K562 (cell line): ENCODE measurements at regions not wholly inside any gene's neighbourhood (a gene's known extent, or its start where the extent isn't known, plus 50 kb on each side); places are given as distances from the start of the nearest gene placed in this dataset.

Experiments
- ATAC-seq: fragments of 200-7000 bp; cut with Tn5 transposase; 3 replicates; pipeline ENCODE4 v1.9.1; 2020; ENCODE audit warnings: moderate library complexity
- BruUV-seq: library from RNA; stranded (reverse); fragments of 400-500 nt; replicated peaks from 2 replicates; lab custom pipeline; 2021; lab: Mats Ljungman, UMichigan
- CTCF ChIA-PET: fragments of 300-600 bp; formaldehyde crosslinking; extraction: SDS; loops from one replicate; lab custom pipeline; 2021; ENCODE audit warnings: low intra/inter-chr PET ratio; lab: Yijun Ruan, JAX
- POLR2A ChIA-PET: fragments of 300-600, 350-650 bp; sonication (Branson Sonifier 250); formaldehyde crosslinking; extraction: SDS; loops from one replicate; lab custom pipeline; 2021; ENCODE audit warnings: antibody characterized with exemption, inconsistent platforms; lab: Yijun Ruan, JAX
- DNase-seq, 4 experiments: peaks; one replicate each; pipeline versions ENCODE4 v3.0.0 to v3.0.0-alpha.2; 2011 to 2018; ENCODE audit warnings: low spot score in 3 of 4, mixed read lengths in 3 of 4; ENCODE audit errors: extremely low read depth in 1 of 4
- FAIRE-seq: peaks from 2 replicates; lab custom pipeline; 2011; peaks lifted over from hg19 to GRCh38; lab: Jason Lieb, UNC
- H2AFZ ChIP-seq: 2 replicates; pipeline ENCODE4 v1.6.0; 2011; ENCODE audit warnings: low read depth, low read length, control low read depth, inconsistent platforms
- H3K27ac ChIP-seq: fragments of 200-600 bp; 3 replicates; pipeline ENCODE4 v1.8.0; 2011; ENCODE audit warnings: low read depth, mild to moderate bottlenecking, control low read depth, inconsistent platforms, low read length, moderate library complexity, mixed read lengths; ENCODE audit errors: extremely low read depth
- H3K27me3 ChIP-seq, 2 experiments: fragments of 300-600 bp in 1 of 2; 2 replicates in 1 of 2; 3 replicates in 1 of 2; pipeline versions ENCODE4 v1.6.0 to v1.8.0; 2011; ENCODE audit warnings: inconsistent platforms in 2 of 2, low read length in 2 of 2, mild to moderate bottlenecking in 1 of 2, mixed read lengths in 1 of 2, moderate library complexity in 1 of 2; ENCODE audit not compliant: control insufficient read depth in 2 of 2, insufficient read depth in 2 of 2
- H3K36me3 ChIP-seq: fragments of 300-600 bp; 3 replicates; pipeline ENCODE4 v1.8.0; 2011; ENCODE audit warnings: mild to moderate bottlenecking, low read length, inconsistent platforms; ENCODE audit not compliant: control insufficient read depth, insufficient read depth
- H3K4me1 ChIP-seq, 2 experiments: fragments of 200-600 bp in 1 of 2; replicated peaks in 1 of 2; 2 replicates in 1 of 2; 3 replicates in 1 of 2; pipeline versions ENCODE4 v1.5.1 to v1.8.0; 2011; ENCODE audit warnings: inconsistent platforms in 2 of 2, low read length in 2 of 2, mild to moderate bottlenecking in 1 of 2, mixed read lengths in 1 of 2, moderate library complexity in 1 of 2; ENCODE audit not compliant: control insufficient read depth in 2 of 2, insufficient read depth in 2 of 2
- H3K4me2 ChIP-seq: 2 replicates; pipeline ENCODE4 v1.6.1; 2011; ENCODE audit warnings: low read length, control low read depth, inconsistent platforms, mixed read lengths; ENCODE audit not compliant: insufficient read depth
- H3K4me3 ChIP-seq: fragments of 200-600 bp; sonication (generic), shearing (Covaris generic); 2 replicates; pipeline ENCODE4 v1.5.1; 2016; ENCODE audit warnings: control low read depth, inconsistent platforms
- H3K79me2 ChIP-seq: fragments of 200-600 bp; 3 replicates; pipeline ENCODE4 v1.8.0; 2011; ENCODE audit warnings: low read length, inconsistent platforms; ENCODE audit not compliant: control insufficient read depth, insufficient read depth
- H3K9ac ChIP-seq, 2 experiments: 2 replicates each; pipeline versions ENCODE4 v1.6.0 to v1.6.1; 2011; ENCODE audit warnings: low read depth in 2 of 2, low read length in 2 of 2, control low read depth in 1 of 2, inconsistent platforms in 1 of 2, mild to moderate bottlenecking in 1 of 2, mixed read lengths in 1 of 2; ENCODE audit not compliant: insufficient read depth in 1 of 2
- H3K9me1 ChIP-seq: one replicate; pipeline ENCODE4 v1.6.0; 2011; ENCODE audit warnings: inconsistent platforms, mild to moderate bottlenecking, low read length, moderate library complexity; ENCODE audit not compliant: control insufficient read depth, insufficient read depth
- H3K9me3 ChIP-seq: replicated peaks from 2 replicates; pipeline ENCODE4 v1.5.1; 2011; ENCODE audit warnings: low read depth, low read length, inconsistent platforms; ENCODE audit not compliant: control insufficient read depth, insufficient read depth
- H4K20me1 ChIP-seq: replicated peaks from 2 replicates; pipeline ENCODE4 v1.6.1; 2011; ENCODE audit warnings: low read length, inconsistent platforms, mixed read lengths; ENCODE audit not compliant: control insufficient read depth, insufficient read depth
- ARHGAP35 ChIP-seq: fragments of 450-650 bp; IDR thresholded peaks from 2 replicates; pipeline ENCODE4 v1.6.1; 2018; ENCODE audit not compliant: partially characterized antibody
- CREB5 ChIP-seq: fragments of 250-450 bp; sonication (Bioruptor Pico); IDR thresholded peaks from 2 replicates; pipeline ENCODE4 v1.5.0; 2020; ENCODE audit warnings: mild to moderate bottlenecking
- ESRRB ChIP-seq: fragments of 250-450 bp; sonication (Bioruptor Pico); IDR thresholded peaks from 2 replicates; pipeline ENCODE4 v1.5.0; 2020; ENCODE audit warnings: mild to moderate bottlenecking, moderate library complexity, borderline replicate concordance
- HBP1 ChIP-seq: fragments of 450-650 bp; formaldehyde crosslinking; IDR thresholded peaks from 2 replicates; pipeline ENCODE4 v1.4.0; 2022; ENCODE audit warnings: missing genetic modification characterization
- JUN ChIP-seq, 2 experiments: sonication (generic) in 1 of 2; formaldehyde crosslinking in 1 of 2; IDR thresholded peaks; 2 replicates each; pipeline versions ENCODE4 v1.6.1 to v1.8.0; 2012 to 2022; ENCODE audit warnings: borderline replicate concordance in 2 of 2, mild to moderate bottlenecking in 2 of 2, improper control_type of control experiment in 1 of 2, low read depth in 1 of 2, low read length in 1 of 2, missing genetic modification reagents in 1 of 2
- PHF8 ChIP-seq: fragments of 200-600 bp; sonication (generic); IDR thresholded peaks from 2 replicates; pipeline ENCODE4 v1.6.1; 2012; ENCODE audit warnings: mixed run types, mild to moderate bottlenecking, inconsistent platforms, low read length, moderate library complexity, borderline replicate concordance
- RHOXF2B ChIP-seq: fragments of 250-450 bp; sonication (Bioruptor Pico); conservative IDR thresholded peaks from 2 replicates; pipeline ENCODE4 v1.5.1; 2021
- RREB1 ChIP-seq: fragments of 250-450 bp; sonication (Bioruptor Pico); IDR thresholded peaks from 2 replicates; pipeline ENCODE4 v1.4.0; 2020
- SOX6 ChIP-seq: fragments of 450-650 bp; IDR thresholded peaks from 2 replicates; pipeline ENCODE4 v1.6.1; 2014; ENCODE audit warnings: mild to moderate bottlenecking
- TRIM28 ChIP-seq: fragments of 450-650 bp; IDR thresholded peaks from 2 replicates; pipeline ENCODE4 v1.6.1; 2017
- ZBTB43 ChIP-seq: sonication (generic); formaldehyde crosslinking; IDR thresholded peaks from 2 replicates; pipeline ENCODE4 v1.8.0; 2023; ENCODE audit warnings: mild to moderate bottlenecking, missing genetic modification reagents
- ZNF75A ChIP-seq: fragments of 450-650 bp; formaldehyde crosslinking; IDR thresholded peaks from 2 replicates; pipeline ENCODE4 v1.4.0; 2020; ENCODE audit warnings: mild to moderate bottlenecking
- WGBS: fragments of 100-300 bp; shearing (Covaris generic); methylation state at CpG from one replicate; pipeline ENCODE4 v1.1.6; 2016; ENCODE audit warnings: low coverage, mixed read lengths; ENCODE audit not compliant: insufficient coverage; ENCODE audit errors: missing lambda C conversion rate; 5-methylcytosine and 5-hydroxymethylcytosine counted together
- in situ Hi-C: fragments of 300-500 bp; cut with MboI; formaldehyde crosslinking; loops from 4 replicates; pipeline ENCODE4 v1.15.0; 2018; ENCODE audit warnings: inconsistent platforms, mixed read lengths
- intact Hi-C: fragments of 100-400 bp; cut with micrococcal nuclease; formaldehyde crosslinking; loops from 2 replicates; pipeline ENCODE4 v1.14.2; 2022

DNA sequence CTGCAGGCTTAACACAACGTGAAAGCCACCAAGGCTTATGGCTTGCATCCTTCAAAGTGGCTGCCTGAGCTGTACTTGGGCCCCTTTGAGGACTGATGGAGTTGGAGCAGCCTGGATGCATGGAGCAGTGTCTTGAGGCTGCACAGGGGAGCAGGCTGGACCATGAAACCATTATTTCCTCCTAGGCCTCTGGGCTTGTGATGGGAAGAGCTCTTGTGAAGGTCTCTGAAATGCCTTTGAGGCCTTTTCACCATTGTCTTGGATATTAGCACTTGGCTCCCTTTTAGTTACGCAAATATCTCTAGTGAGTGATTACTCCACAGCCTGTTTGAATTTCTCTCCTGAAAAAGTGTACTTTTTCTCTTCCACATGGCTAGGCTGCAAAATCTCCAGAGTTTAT is 201.2 kb upstream of the NPY start:
- no TSS peak for BruUV-seq
- no peak for FAIRE-seq
- in situ Hi-C loops: no loop called here

More for the DNA sequence above, 201.2 kb upstream of the NPY start:
- no peak for TF ChIP-seq RREB1 (CRISPR knock-in tag)
- TF ChIP-seq CREB5 (CRISPR knock-in tag): no peak
- no peak for TF ChIP-seq PHF8
- no peak for TF ChIP-seq ESRRB
- no peak for TF ChIP-seq RHOXF2B (CRISPR knock-in tag)
- no peak for TF ChIP-seq HBP1 (CRISPR knock-in tag)
- no peak for TF ChIP-seq TRIM28
- TF ChIP-seq JUN (IDR thresholded peaks at IDR 0.05; ENCODE audit: borderline replicate concordance, low read depth, low read length): no peak
- no peak for TF ChIP-seq JUN (CRISPR knock-in tag; IDR thresholded peaks at IDR 0.05; ENCODE audit: borderline replicate concordance)
- TF ChIP-seq ARHGAP35: no peak
- no peak for TF ChIP-seq ZNF75A (CRISPR knock-in tag)
- TF ChIP-seq SOX6: no peak
- no peak for TF ChIP-seq ZBTB43 (CRISPR knock-in tag)
- no peak overlapping the region for H3K4me3 ChIP-seq
- no peak overlapping the region for H3K9ac ChIP-seq
- no peaks in the 10 kb centered on the region for H3K9me3 ChIP-seq
- H2AFZ ChIP-seq: no peak overlapping the region
- no peaks in the 10 kb centered on the region for H3K9me1 ChIP-seq
- H3K27me3 ChIP-seq: 0 out of 5 replicates have a peak, but pooled peaks cover 0 to 3% of the 10 kb centered on the region in 2 experiments
- H3K4me2 ChIP-seq: no peak overlapping the region
- ChIA-PET CTCF (no interaction called here), POLR2A (no interaction called here)
- no peaks in the 10 kb centered on the region for H3K4me1 ChIP-seq
- H4K20me1 ChIP-seq: no peaks in the 10 kb centered on the region
- no peak for DNase-seq
- ATAC-seq: no peak
- no peaks in the 10 kb centered on the region for H3K36me3 ChIP-seq
- no peak overlapping the region for H3K27ac ChIP-seq
- no peaks in the 10 kb centered on the region for H3K79me2 ChIP-seq
- 3% methylated on average over 2 of the region's 2 CpGs for WGBS
- intact Hi-C loops: no loop called here
